Stimulated activated CD8-positive, alpha-beta memory T cell treated with anti-CD3 and anti-CD28 coated beads, Interleukin-12 subunit alpha, Interleukin-12 subunit beta, amount 100 ng/mL, for 24 hours (primary cell): ENCODE measurements at regions not wholly inside any gene's neighbourhood (a gene's known extent, or its start where the extent isn't known, plus 50 kb on each side); places are given as distances from the start of the nearest gene placed in this dataset.

ENCODE experiments used
- DNase-seq: peaks from one replicate; pipeline ENCODE4 v3.0.0-alpha.2; 2020; ENCODE audit errors: extremely low read depth

GRCh38 chr4:180706766-180707165 is 1536.4 kb upstream of the TENM3 start:
- no peak for DNase-seq

GRCh38 chr4:180710628-180711337 is 1532.4 kb upstream of the TENM3 start:
- no peak for DNase-seq

- DNase-seq, result no peak
Measured at GRCh38 chr4:180717451-180718033, 1525.7 kb upstream of the TENM3 start.

GRCh38 chr4:180721356-180721755 is 1521.8 kb upstream of the TENM3 start:
- DNase-seq, result no peak

- no peak for DNase-seq
Measured at GRCh38 chr4:180726611-180727010, 1516.6 kb upstream of the TENM3 start.

GRCh38 chr4:180727478-180727877 is 1515.7 kb upstream of the TENM3 start:
- no peak for DNase-seq

- DNase-seq, result no peak
Measured at GRCh38 chr4:180734753-180735432, 1508.3 kb upstream of the TENM3 start.

GRCh38 chr4:180741703-180742102 is 1501.5 kb upstream of the TENM3 start:
- no peak for DNase-seq

GRCh38 chr4:180745019-180745418 is 1498.2 kb upstream of the TENM3 start:
- no peak for DNase-seq

GRCh38 chr4:180751009-180751408 is 1492.2 kb upstream of the TENM3 start:
- DNase-seq, result no peak

- no peak for DNase-seq
Measured at GRCh38 chr4:180757927-180758326, 1485.3 kb upstream of the TENM3 start.

- no peak for DNase-seq
Measured at GRCh38 chr4:180766045-180766444, 1477.2 kb upstream of the TENM3 start.

GRCh38 chr4:180766944-180767729 is 1476.1 kb upstream of the TENM3 start:
- DNase-seq, result no peak

- DNase-seq, result no peak
Measured at GRCh38 chr4:180768610-180769009, 1474.6 kb upstream of the TENM3 start.

GRCh38 chr4:180769791-180770190 is 1473.4 kb upstream of the TENM3 start:
- no peak for DNase-seq

GRCh38 chr4:180770265-180770664 is 1472.9 kb upstream of the TENM3 start:
- DNase-seq, result no peak

- DNase-seq, result no peak
Measured at GRCh38 chr4:180784940-180785339, 1458.3 kb upstream of the TENM3 start.

- no peak for DNase-seq
Measured at GRCh38 chr4:180788729-180789128, 1454.5 kb upstream of the TENM3 start.

- no peak for DNase-seq
Measured at GRCh38 chr4:180789929-180790328, 1453.3 kb upstream of the TENM3 start.

GRCh38 chr4:180790471-180790870 is 1452.7 kb upstream of the TENM3 start:
- no peak for DNase-seq

- DNase-seq, result no peak
Measured at GRCh38 chr4:180792541-180792940, 1450.7 kb upstream of the TENM3 start.

- DNase-seq, result no peak
Measured at GRCh38 chr4:180794333-180794732, 1448.9 kb upstream of the TENM3 start.
